Neuron (in vitro differentiated cells): ENCODE measurements at regions not wholly inside any gene's neighbourhood (a gene's known extent, or its start where the extent isn't known, plus 50 kb on each side); places are given as distances from the start of the nearest gene placed in this dataset.

Experiments
- H2AFZ ChIP-seq: one replicate; pipeline ENCODE4 v1.6.1; 2013; ENCODE audit warnings: low read depth, mild to moderate bottlenecking, inconsistent platforms, low read length, moderate library complexity
- H3K27me3 ChIP-seq: one replicate; pipeline ENCODE4 v1.6.1; 2013; ENCODE audit warnings: low read length; ENCODE audit not compliant: insufficient read depth
- H3K36me3 ChIP-seq: one replicate; pipeline ENCODE4 v1.6.1; 2013; ENCODE audit warnings: low read length; ENCODE audit not compliant: insufficient read depth
- H3K4me1 ChIP-seq: one replicate; pipeline ENCODE4 v1.6.1; 2013; ENCODE audit warnings: low read length; ENCODE audit not compliant: insufficient read depth
- H3K4me3 ChIP-seq: 2 replicates; pipeline ENCODE4 v1.5.1; 2013; ENCODE audit warnings: mild to moderate bottlenecking, low read length, moderate library complexity
- H3K9me3 ChIP-seq: one replicate; pipeline ENCODE4 v1.6.1; 2013; ENCODE audit warnings: low read length

GRCh38 chr19:32124585-32124984 is 220.8 kb upstream of the ZNF507 start:
- H3K4me3 ChIP-seq = no peak overlapping the region

GRCh38 chr19:32129141-32129540 is 216.3 kb upstream of the ZNF507 start:
- H3K4me3 ChIP-seq = no peak overlapping the region
- no peaks in the 10 kb centered on the region for H3K36me3 ChIP-seq
- no peaks in the 10 kb centered on the region for H3K27me3 ChIP-seq
- no peaks in the 10 kb centered on the region for H3K4me1 ChIP-seq
- H2AFZ ChIP-seq = no peak overlapping the region
- H3K9me3 ChIP-seq = no peaks in the 10 kb centered on the region

More at GRCh38 chr19:32124585-32124984, 220.8 kb upstream of the ZNF507 start:
- H3K36me3 ChIP-seq = no peaks in the 10 kb centered on the region
- H2AFZ ChIP-seq = no peak overlapping the region
- H3K4me1 ChIP-seq = no peaks in the 10 kb centered on the region
- H3K27me3 ChIP-seq = no peaks in the 10 kb centered on the region
- H3K9me3 ChIP-seq = no peaks in the 10 kb centered on the region

GRCh38 chr19:32130332-32130731 is 215.1 kb upstream of the ZNF507 start:
- Histone ChIP-seq H3K27me3 (no peaks in the 10 kb centered on the region), H2AFZ (no peak overlapping the region), H3K36me3 (no peaks in the 10 kb centered on the region), H3K4me3 (no peak overlapping the region), H3K9me3 (no peaks in the 10 kb centered on the region), H3K4me1 (no peaks in the 10 kb centered on the region)

GRCh38 chr19:32131005-32131404 is 214.4 kb upstream of the ZNF507 start:
- no peaks in the 10 kb centered on the region for H3K36me3 ChIP-seq
- H2AFZ ChIP-seq = no peak overlapping the region
- no peaks in the 10 kb centered on the region for H3K27me3 ChIP-seq

GRCh38 chr19:32138416-32138815 is 207.0 kb upstream of the ZNF507 start:
- H3K4me3 ChIP-seq = no peak overlapping the region
- H3K36me3 ChIP-seq = no peaks in the 10 kb centered on the region
- no peak overlapping the region for H2AFZ ChIP-seq
- H3K4me1 ChIP-seq = no peaks in the 10 kb centered on the region
- H3K27me3 ChIP-seq = no peaks in the 10 kb centered on the region
- no peaks in the 10 kb centered on the region for H3K9me3 ChIP-seq

More at GRCh38 chr19:32131005-32131404, 214.4 kb upstream of the ZNF507 start:
- Histone ChIP-seq H3K4me1 (no peaks in the 10 kb centered on the region), H3K9me3 (no peaks in the 10 kb centered on the region), H3K4me3 (no peak overlapping the region)

- H3K4me1 ChIP-seq = no peaks in the 10 kb centered on the region
Observed at GRCh38 chr19:32141840-32142511, 203.4 kb upstream of the ZNF507 start.

GRCh38 chr19:32146664-32147063 is 198.7 kb upstream of the ZNF507 start:
- H3K9me3 ChIP-seq = no peaks in the 10 kb centered on the region
- no peaks in the 10 kb centered on the region for H3K36me3 ChIP-seq
- H3K4me1 ChIP-seq = no peaks in the 10 kb centered on the region
- H2AFZ ChIP-seq = no peak overlapping the region
- H3K4me3 ChIP-seq = no peak overlapping the region
- H3K27me3 ChIP-seq = no peaks in the 10 kb centered on the region

More at GRCh38 chr19:32141840-32142511, 203.4 kb upstream of the ZNF507 start:
- no peak overlapping the region for H3K4me3 ChIP-seq
- H3K9me3 ChIP-seq = no peaks in the 10 kb centered on the region
- H2AFZ ChIP-seq = no peak overlapping the region
- no peaks in the 10 kb centered on the region for H3K36me3 ChIP-seq
- H3K27me3 ChIP-seq = no peaks in the 10 kb centered on the region

- Histone ChIP-seq H3K4me3 (no peak overlapping the region), H3K4me1 (no peaks in the 10 kb centered on the region), H3K36me3 (no peaks in the 10 kb centered on the region), H2AFZ (no peak overlapping the region), H3K27me3 (no peaks in the 10 kb centered on the region), H3K9me3 (no peaks in the 10 kb centered on the region)
Observed at GRCh38 chr19:32150605-32151004, 194.8 kb upstream of the ZNF507 start.

GRCh38 chr19:32154418-32154817 is 191.0 kb upstream of the ZNF507 start:
- no peaks in the 10 kb centered on the region for H3K27me3 ChIP-seq
- H3K4me3 ChIP-seq = no peak overlapping the region
- no peak overlapping the region for H2AFZ ChIP-seq
- no peaks in the 10 kb centered on the region for H3K9me3 ChIP-seq
- H3K36me3 ChIP-seq = no peaks in the 10 kb centered on the region
- H3K4me1 ChIP-seq = no peaks in the 10 kb centered on the region

GRCh38 chr19:32164384-32164992 is 180.9 kb upstream of the ZNF507 start:
- no peak overlapping the region for H2AFZ ChIP-seq

GRCh38 chr19:32165141-32165540 is 180.3 kb upstream of the ZNF507 start:
- no peaks in the 10 kb centered on the region for H3K9me3 ChIP-seq
- no peaks in the 10 kb centered on the region for H3K36me3 ChIP-seq
- H2AFZ ChIP-seq = no peak overlapping the region
- H3K27me3 ChIP-seq = no peaks in the 10 kb centered on the region
- no peaks in the 10 kb centered on the region for H3K4me1 ChIP-seq
- no peak overlapping the region for H3K4me3 ChIP-seq

More at GRCh38 chr19:32164384-32164992, 180.9 kb upstream of the ZNF507 start:
- no peaks in the 10 kb centered on the region for H3K27me3 ChIP-seq
- no peaks in the 10 kb centered on the region for H3K36me3 ChIP-seq
- H3K4me3 ChIP-seq = no peak overlapping the region
- H3K9me3 ChIP-seq = no peaks in the 10 kb centered on the region
- no peaks in the 10 kb centered on the region for H3K4me1 ChIP-seq

GRCh38 chr19:32165750-32166149 is 179.7 kb upstream of the ZNF507 start:
- Histone ChIP-seq H3K27me3 (no peaks in the 10 kb centered on the region), H3K9me3 (no peaks in the 10 kb centered on the region), H2AFZ (no peak overlapping the region), H3K36me3 (no peaks in the 10 kb centered on the region), H3K4me3 (no peak overlapping the region), H3K4me1 (no peaks in the 10 kb centered on the region)

GRCh38 chr19:32166238-32166637 is 179.2 kb upstream of the ZNF507 start:
- H3K4me1 ChIP-seq = no peaks in the 10 kb centered on the region

More at GRCh38 chr19:32166238-32166637, 179.2 kb upstream of the ZNF507 start:
- no peak overlapping the region for H3K4me3 ChIP-seq
- H2AFZ ChIP-seq = no peak overlapping the region
- H3K36me3 ChIP-seq = no peaks in the 10 kb centered on the region
- no peaks in the 10 kb centered on the region for H3K9me3 ChIP-seq
- no peaks in the 10 kb centered on the region for H3K27me3 ChIP-seq
